ENCODE measurements at regions not wholly inside any gene's neighbourhood (a gene's known extent, or its start where the extent isn't known, plus 50 kb on each side); places are given as distances from the start of the nearest gene placed in this dataset.

DNA sequence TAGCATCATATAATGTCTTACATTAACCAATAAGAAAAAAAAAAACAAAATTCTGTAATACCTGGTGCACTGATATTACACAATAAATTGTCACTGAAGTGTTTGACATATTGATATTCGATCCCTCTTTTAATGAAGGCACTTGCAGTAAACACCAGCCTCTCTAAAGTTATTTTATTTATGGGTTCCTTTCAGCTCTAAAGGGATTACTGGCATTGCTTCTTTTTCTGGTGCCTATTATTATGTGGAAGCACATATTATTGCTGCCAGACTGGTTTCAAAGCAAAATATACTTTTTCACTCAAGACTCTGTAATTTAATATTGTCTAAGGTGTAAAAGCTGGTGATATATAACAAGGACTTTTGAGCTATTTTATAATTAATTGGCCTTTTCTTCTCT is 1090.5 kb downstream of the TRHDE start:
- no peak for TF ChIP-seq NFIC (IDR thresholded peaks at IDR 0.05)
- TF ChIP-seq CREB1 (IDR thresholded peaks at IDR 0.05; ENCODE audit: low read depth) = no peak
- TF ChIP-seq TAF1 (IDR thresholded peaks at IDR 0.05; ENCODE audit: low read depth) = no peak

DNA sequence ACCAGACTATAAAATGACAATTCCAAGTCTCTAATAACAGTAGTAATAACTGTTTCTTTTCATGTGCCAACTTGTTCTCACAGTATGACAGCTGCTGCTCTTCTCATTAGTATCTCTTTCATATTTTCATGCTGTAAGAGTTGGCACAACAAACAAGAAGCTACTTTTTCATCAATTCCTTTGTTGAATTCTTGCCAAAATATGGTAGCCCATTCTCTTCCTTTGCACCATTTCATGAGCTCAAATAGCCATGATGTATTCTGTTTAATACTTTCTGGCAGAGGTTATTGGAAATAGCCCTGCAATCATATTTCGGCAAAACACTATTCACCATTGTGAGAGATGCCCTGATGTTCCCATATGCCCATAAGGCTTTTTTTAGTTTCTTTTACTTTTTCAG is 1100.7 kb downstream of the TRHDE start:
- TF ChIP-seq CREB1 (IDR thresholded peaks at IDR 0.05; ENCODE audit: low read depth) (no peak), TEAD4 (IDR thresholded peaks at IDR 0.05) (no peak)
- TF ChIP-seq, protein P1, sequence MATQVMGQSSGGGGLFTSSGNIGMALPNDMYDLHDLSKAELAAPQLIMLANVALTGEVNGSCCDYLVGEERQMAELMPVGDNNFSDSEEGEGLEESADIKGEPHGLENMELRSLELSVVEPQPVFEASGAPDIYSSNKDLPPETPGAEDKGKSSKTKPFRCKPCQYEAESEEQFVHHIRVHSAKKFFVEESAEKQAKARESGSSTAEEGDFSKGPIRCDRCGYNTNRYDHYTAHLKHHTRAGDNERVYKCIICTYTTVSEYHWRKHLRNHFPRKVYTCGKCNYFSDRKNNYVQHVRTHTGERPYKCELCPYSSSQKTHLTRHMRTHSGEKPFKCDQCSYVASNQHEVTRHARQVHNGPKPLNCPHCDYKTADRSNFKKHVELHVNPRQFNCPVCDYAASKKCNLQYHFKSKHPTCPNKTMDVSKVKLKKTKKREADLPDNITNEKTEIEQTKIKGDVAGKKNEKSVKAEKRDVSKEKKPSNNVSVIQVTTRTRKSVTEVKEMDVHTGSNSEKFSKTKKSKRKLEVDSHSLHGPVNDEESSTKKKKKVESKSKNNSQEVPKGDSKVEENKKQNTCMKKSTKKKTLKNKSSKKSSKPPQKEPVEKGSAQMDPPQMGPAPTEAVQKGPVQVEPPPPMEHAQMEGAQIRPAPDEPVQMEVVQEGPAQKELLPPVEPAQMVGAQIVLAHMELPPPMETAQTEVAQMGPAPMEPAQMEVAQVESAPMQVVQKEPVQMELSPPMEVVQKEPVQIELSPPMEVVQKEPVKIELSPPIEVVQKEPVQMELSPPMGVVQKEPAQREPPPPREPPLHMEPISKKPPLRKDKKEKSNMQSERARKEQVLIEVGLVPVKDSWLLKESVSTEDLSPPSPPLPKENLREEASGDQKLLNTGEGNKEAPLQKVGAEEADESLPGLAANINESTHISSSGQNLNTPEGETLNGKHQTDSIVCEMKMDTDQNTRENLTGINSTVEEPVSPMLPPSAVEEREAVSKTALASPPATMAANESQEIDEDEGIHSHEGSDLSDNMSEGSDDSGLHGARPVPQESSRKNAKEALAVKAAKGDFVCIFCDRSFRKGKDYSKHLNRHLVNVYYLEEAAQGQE (IDR thresholded peaks at IDR 0.05; ENCODE audit: low read depth) = no peak
- TF ChIP-seq, protein P2, sequence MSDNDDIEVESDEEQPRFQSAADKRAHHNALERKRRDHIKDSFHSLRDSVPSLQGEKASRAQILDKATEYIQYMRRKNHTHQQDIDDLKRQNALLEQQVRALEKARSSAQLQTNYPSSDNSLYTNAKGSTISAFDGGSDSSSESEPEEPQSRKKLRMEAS (IDR thresholded peaks at IDR 0.05) = no peak

DNA sequence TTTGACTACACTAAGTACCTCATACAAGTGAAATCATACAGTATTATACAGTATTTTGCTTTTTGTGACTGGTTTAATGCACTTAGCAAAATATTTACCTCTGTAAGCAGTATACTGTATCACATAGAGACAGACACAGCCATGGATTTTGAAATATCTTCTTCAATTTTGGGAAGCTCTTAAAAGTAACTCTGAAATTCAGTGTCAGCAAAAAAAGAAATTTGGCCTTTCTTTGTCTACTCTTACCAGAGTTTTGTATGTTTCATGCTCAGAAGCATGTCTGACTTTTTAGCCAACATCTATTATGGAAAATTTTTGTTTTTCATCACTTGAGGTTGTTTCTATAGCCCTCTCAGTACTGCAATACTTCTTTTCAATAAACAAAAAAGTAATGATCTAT is 1102.2 kb downstream of the TRHDE start:
- TF ChIP-seq NFIC (IDR thresholded peaks at IDR 0.05) = no peak
- TF ChIP-seq RAD21 (IDR thresholded peaks at IDR 0.05; ENCODE audit: low read depth) = no peak
- TF ChIP-seq TAF1 (IDR thresholded peaks at IDR 0.05; ENCODE audit: low read depth) = no peak
- TF ChIP-seq CEBPB (IDR thresholded peaks at IDR 0.05) = no peak
- no peak for TF ChIP-seq CREB1 (IDR thresholded peaks at IDR 0.05; ENCODE audit: low read depth)
- TF ChIP-seq FOXM1 (IDR thresholded peaks at IDR 0.05; ENCODE audit: borderline replicate concordance, low read depth) = no peak
- no peak for TF ChIP-seq ZBTB7A (IDR thresholded peaks at IDR 0.05; ENCODE audit: low read depth)
- TF ChIP-seq TCF12 (IDR thresholded peaks at IDR 0.05; ENCODE audit: low read depth) = no peak
- no peak for TF ChIP-seq EGR1 (IDR thresholded peaks at IDR 0.05)
- TF ChIP-seq, protein P3, sequence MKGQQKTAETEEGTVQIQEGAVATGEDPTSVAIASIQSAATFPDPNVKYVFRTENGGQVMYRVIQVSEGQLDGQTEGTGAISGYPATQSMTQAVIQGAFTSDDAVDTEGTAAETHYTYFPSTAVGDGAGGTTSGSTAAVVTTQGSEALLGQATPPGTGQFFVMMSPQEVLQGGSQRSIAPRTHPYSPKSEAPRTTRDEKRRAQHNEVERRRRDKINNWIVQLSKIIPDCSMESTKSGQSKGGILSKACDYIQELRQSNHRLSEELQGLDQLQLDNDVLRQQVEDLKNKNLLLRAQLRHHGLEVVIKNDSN (IDR thresholded peaks at IDR 0.05) = no peak
- no peak for TF ChIP-seq YY1 (IDR thresholded peaks at IDR 0.05; ENCODE audit: low read depth)

DNA sequence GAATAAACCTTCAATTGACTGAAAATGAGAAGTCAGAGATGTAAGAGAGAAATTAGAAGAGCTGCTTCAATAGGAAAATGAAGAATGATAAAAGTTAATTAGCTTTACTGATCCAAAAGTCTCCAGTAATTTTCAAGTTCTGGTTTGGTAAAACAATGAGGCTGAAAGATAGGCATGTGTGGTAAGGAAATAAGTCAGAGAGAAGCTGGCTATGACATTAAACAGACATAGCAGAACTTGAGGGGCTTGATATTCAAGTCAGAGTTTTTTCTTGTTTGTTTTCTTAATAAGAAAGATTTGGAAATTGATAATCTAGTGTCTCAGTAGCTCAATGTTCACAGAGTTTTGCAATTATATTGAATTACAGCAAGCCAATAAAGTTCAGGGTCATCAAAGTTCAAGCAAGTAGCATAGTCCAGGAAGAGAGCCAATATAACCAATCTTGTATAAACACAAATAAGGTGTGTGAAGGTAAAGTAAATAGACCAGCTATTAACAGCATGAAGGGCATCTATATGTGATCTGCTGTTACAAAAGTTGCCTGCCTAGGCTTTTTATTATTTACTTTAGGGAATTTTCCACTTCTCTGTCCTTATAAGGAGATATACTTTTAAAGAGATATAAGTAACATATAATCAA is 1111.5 kb downstream of the TRHDE start:
- no peak for TF ChIP-seq CEBPB (IDR thresholded peaks at IDR 0.05)
- TF ChIP-seq TAF1 (IDR thresholded peaks at IDR 0.05; ENCODE audit: low read depth) = no peak
- TF ChIP-seq, protein P1 (IDR thresholded peaks at IDR 0.05; ENCODE audit: low read depth) = no peak

DNA sequence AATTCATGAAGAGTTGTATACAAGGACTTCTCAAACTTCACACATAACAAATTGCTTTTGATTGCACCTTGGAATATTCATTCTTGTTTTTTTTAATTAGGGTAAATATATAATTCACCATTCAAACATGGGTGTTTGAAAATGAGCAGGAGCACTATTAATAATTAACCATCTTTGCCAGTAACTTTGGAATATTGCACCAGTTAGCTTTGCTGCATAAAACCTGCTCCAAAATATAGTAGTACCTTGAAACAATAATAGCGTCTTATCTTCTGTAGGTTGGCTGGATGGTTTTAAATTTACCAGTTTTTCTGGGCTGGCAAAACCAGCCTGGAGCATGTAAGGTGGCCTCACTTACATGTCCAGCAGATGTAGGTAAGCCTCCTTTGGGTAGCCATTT is 1112.4 kb downstream of the TRHDE start:
- TF ChIP-seq RAD21 (IDR thresholded peaks at IDR 0.05; ENCODE audit: low read depth) = no peak
- TF ChIP-seq, protein P2 (IDR thresholded peaks at IDR 0.05) = no peak
- TF ChIP-seq CREB1 (IDR thresholded peaks at IDR 0.05; ENCODE audit: low read depth) = no peak
- no peak for TF ChIP-seq TEAD4 (IDR thresholded peaks at IDR 0.05)
- TF ChIP-seq, protein P1 (IDR thresholded peaks at IDR 0.05; ENCODE audit: low read depth) = no peak
- TF ChIP-seq ZBTB7A (IDR thresholded peaks at IDR 0.05; ENCODE audit: low read depth) = no peak
- TF ChIP-seq EP300 (IDR thresholded peaks at IDR 0.05; ENCODE audit: borderline replicate concordance) = no peak
- TF ChIP-seq CEBPB (IDR thresholded peaks at IDR 0.05) = no peak

DNA sequence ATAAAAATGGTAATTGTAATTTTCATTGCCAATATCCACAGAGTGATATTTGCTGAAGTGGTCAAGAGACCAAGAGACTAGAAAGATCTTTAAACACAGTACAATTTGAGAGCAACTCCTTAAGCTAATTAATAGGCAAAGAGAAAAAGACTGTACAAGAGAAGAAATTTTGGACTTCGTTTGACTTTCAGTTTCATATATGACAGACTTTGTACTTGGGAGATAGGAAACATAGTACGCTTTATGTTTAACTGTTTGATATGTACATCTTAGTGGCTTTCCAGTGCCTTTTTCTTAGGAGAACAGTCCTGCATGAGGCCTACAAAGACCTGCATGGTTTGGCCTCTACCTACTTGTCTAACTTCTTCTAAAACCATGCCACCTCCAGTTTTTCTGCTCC is 1118.1 kb downstream of the TRHDE start:
- TF ChIP-seq, protein P3 (IDR thresholded peaks at IDR 0.05) = no peak
- TF ChIP-seq, protein P2 (IDR thresholded peaks at IDR 0.05) = no peak
- TF ChIP-seq TEAD4 (IDR thresholded peaks at IDR 0.05) = no peak
- no peak for TF ChIP-seq TCF12 (IDR thresholded peaks at IDR 0.05; ENCODE audit: low read depth)
- TF ChIP-seq FOXM1 (IDR thresholded peaks at IDR 0.05; ENCODE audit: borderline replicate concordance, low read depth) = no peak
- no peak for TF ChIP-seq RAD21 (IDR thresholded peaks at IDR 0.05; ENCODE audit: low read depth)
- no peak for TF ChIP-seq YY1 (IDR thresholded peaks at IDR 0.05; ENCODE audit: low read depth)
- TF ChIP-seq CREB1 (IDR thresholded peaks at IDR 0.05; ENCODE audit: low read depth) = no peak
- TF ChIP-seq, protein P1 (IDR thresholded peaks at IDR 0.05; ENCODE audit: low read depth) = no peak

Data from Ishikawa (cell line).